OCI-LY1 (cell line): ENCODE measurements at regions not wholly inside any gene's neighbourhood (a gene's known extent, or its start where the extent isn't known, plus 50 kb on each side); places are given as distances from the start of the nearest gene placed in this dataset.

Source experiments
- EZH2 ChIP-seq: fragments of 200-600 bp; sonication (generic), shearing (Covaris generic); IDR thresholded peaks from 2 replicates; pipeline ENCODE4 v1.8.0; 2017; ENCODE audit warnings: borderline replicate concordance, mixed run types, mild to moderate bottlenecking, antibody characterized with exemption, low read length, moderate library complexity, mixed read lengths
- TF ChIP-seq, protein P1 (sequence below): fragments of 200-600 bp; sonication (generic), shearing (Covaris generic); IDR thresholded peaks from 2 replicates; pipeline ENCODE4 v1.5.1; 2017; ENCODE audit warnings: mild to moderate bottlenecking, antibody characterized with exemption, low read length, moderate library complexity, mixed read lengths

DNA sequence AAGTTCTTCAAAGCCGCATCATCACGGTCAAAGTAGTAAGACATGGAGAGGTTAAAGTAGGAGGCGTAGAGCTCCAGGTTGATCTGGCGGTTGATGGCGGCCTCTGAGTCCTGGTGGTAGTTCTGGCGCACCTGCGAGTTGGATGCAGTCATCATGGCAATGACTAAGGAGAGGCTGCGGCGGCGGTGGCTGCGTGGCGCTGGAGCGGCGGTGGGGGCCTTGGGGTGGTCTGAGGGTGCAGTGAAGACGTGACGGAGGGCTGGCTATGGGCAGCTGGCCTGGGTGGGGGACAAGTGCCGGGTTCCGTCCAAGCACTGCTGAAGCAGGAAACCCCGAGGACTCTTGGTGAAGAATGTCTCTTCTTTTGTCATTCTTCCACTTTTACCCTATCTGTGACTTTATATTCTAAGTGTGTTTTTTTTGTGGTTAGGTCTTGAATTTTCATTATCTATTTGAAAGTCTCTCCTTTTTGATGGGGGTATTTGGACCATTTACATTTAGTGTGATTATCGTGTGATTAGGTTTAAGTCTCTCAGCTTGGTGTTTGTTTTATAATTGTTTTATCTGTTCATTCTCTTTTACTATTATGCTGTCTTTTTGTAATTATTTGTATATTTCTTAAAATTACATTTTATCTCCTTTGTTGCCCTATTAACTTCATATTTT is 94.6 kb downstream of the TFAP2B start:
- TF ChIP-seq, protein P1, sequence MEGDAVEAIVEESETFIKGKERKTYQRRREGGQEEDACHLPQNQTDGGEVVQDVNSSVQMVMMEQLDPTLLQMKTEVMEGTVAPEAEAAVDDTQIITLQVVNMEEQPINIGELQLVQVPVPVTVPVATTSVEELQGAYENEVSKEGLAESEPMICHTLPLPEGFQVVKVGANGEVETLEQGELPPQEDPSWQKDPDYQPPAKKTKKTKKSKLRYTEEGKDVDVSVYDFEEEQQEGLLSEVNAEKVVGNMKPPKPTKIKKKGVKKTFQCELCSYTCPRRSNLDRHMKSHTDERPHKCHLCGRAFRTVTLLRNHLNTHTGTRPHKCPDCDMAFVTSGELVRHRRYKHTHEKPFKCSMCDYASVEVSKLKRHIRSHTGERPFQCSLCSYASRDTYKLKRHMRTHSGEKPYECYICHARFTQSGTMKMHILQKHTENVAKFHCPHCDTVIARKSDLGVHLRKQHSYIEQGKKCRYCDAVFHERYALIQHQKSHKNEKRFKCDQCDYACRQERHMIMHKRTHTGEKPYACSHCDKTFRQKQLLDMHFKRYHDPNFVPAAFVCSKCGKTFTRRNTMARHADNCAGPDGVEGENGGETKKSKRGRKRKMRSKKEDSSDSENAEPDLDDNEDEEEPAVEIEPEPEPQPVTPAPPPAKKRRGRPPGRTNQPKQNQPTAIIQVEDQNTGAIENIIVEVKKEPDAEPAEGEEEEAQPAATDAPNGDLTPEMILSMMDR, result no peak
- TF ChIP-seq EZH2, result no peak
